ENCODE measurements at regions not wholly inside any gene's neighbourhood (a gene's known extent, or its start where the extent isn't known, plus 50 kb on each side); places are given as distances from the start of the nearest gene placed in this dataset.

- Mint-ChIP-seq H3K36me3 (ENCODE audit: insufficient read depth, unreplicated experiment) (no peaks in the 10 kb centered on the region), H3K9me3 (ENCODE audit: low read depth, unreplicated experiment) (peaks cover 3% of the 10 kb centered on the region), H3K4me1 (ENCODE audit: low read depth, unreplicated experiment) (peaks cover 12% of the 10 kb centered on the region), H3K4me3 (ENCODE audit: low read depth, unreplicated experiment) (no peak overlapping the region), H3K27ac (ENCODE audit: unreplicated experiment) (no peak overlapping the region), H3K27me3 (ENCODE audit: unreplicated experiment) (no peaks in the 10 kb centered on the region)
- TF ChIP-seq, protein P1, sequence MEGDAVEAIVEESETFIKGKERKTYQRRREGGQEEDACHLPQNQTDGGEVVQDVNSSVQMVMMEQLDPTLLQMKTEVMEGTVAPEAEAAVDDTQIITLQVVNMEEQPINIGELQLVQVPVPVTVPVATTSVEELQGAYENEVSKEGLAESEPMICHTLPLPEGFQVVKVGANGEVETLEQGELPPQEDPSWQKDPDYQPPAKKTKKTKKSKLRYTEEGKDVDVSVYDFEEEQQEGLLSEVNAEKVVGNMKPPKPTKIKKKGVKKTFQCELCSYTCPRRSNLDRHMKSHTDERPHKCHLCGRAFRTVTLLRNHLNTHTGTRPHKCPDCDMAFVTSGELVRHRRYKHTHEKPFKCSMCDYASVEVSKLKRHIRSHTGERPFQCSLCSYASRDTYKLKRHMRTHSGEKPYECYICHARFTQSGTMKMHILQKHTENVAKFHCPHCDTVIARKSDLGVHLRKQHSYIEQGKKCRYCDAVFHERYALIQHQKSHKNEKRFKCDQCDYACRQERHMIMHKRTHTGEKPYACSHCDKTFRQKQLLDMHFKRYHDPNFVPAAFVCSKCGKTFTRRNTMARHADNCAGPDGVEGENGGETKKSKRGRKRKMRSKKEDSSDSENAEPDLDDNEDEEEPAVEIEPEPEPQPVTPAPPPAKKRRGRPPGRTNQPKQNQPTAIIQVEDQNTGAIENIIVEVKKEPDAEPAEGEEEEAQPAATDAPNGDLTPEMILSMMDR (IDR thresholded peaks at IDR 0.05; ENCODE audit: unreplicated experiment) = no peak
- CTCF ChIA-PET = no interaction called here
- intact Hi-C loops (cut with micrococcal nuclease; ENCODE audit: unreplicated experiment) = no loop called here
- no peak for DNase-seq
- BruUV-seq (replicated peaks) = no TSS peak
These were observed 282.9 kb downstream of the GPD2 start for GRCh38 chr2:156719036-156719435.

DNA sequence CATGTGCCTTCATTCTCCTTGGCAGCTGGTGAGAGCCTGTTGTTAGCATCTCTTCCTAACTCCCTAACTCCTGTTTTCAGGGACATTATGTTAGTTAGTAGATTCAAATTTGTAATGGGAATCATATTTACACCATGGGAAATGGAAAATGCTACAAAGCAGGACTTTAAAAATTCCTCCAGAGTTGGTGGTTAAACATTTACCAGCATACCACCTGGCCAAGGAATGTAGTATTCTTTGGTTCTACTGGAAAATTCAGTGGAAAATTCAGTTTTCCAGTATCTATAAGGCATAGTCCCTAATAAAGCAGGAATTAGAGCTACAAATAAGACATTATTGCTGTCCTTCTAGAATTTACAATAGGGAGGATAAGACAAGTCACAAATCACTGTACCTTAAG, 291.7 kb downstream of the GPD2 start:
- Mint-ChIP-seq H3K27me3 (ENCODE audit: unreplicated experiment) (no peaks in the 10 kb centered on the region), H3K4me3 (ENCODE audit: low read depth, unreplicated experiment) (no peak overlapping the region), H3K9me3 (ENCODE audit: low read depth, unreplicated experiment) (peaks cover 2% of the 10 kb centered on the region), H3K4me1 (ENCODE audit: low read depth, unreplicated experiment) (no peaks in the 10 kb centered on the region), H3K27ac (ENCODE audit: unreplicated experiment) (no peak overlapping the region), H3K36me3 (ENCODE audit: insufficient read depth, unreplicated experiment) (no peaks in the 10 kb centered on the region)
- TF ChIP-seq, protein P1 (IDR thresholded peaks at IDR 0.05; ENCODE audit: unreplicated experiment) = no peak
- no peak for DNase-seq
- BruUV-seq (replicated peaks) = no TSS peak
- intact Hi-C loops (cut with micrococcal nuclease; ENCODE audit: unreplicated experiment) = no loop called here
- CTCF ChIA-PET = no interaction called here

- Mint-ChIP-seq H3K27me3 (ENCODE audit: unreplicated experiment) (no peaks in the 10 kb centered on the region), H3K4me1 (ENCODE audit: low read depth, unreplicated experiment) (no peaks in the 10 kb centered on the region), H3K9me3 (ENCODE audit: low read depth, unreplicated experiment) (peaks cover 2% of the 10 kb centered on the region), H3K36me3 (ENCODE audit: insufficient read depth, unreplicated experiment) (no peaks in the 10 kb centered on the region), H3K27ac (ENCODE audit: unreplicated experiment) (no peak overlapping the region), H3K4me3 (ENCODE audit: low read depth, unreplicated experiment) (no peak overlapping the region)
- no peak for DNase-seq
- no TSS peak for BruUV-seq (replicated peaks)
- intact Hi-C loops (cut with micrococcal nuclease; ENCODE audit: unreplicated experiment) = no loop called here
- CTCF ChIA-PET = no interaction called here
- TF ChIP-seq, protein P1 (IDR thresholded peaks at IDR 0.05; ENCODE audit: unreplicated experiment) = no peak
These were observed 292.1 kb downstream of the GPD2 start for GRCh38 chr2:156728328-156728727.

DNA sequence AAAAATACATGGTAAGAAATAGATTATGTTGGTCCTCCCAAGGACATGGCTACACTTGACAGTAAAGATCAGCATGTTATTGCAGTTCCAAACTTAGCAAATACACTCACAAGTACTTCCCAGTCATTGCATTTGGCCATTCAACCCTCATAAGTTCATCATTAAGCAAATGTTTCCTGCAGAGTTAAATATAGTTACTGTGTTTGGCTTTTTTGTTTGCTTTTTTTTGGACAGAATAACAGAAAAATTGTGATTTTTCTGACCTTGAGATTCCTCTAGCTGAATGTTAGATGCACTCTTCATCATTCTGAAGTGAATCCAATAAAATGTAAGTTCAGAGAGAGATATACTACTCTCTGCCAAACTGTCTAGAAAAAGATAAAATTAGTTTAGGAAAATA, 295.3 kb downstream of the GPD2 start:
- Mint-ChIP-seq H3K4me3 (ENCODE audit: low read depth, unreplicated experiment) (no peak overlapping the region), H3K36me3 (ENCODE audit: insufficient read depth, unreplicated experiment) (no peaks in the 10 kb centered on the region), H3K27ac (ENCODE audit: unreplicated experiment) (no peak overlapping the region), H3K4me1 (ENCODE audit: low read depth, unreplicated experiment) (no peaks in the 10 kb centered on the region), H3K27me3 (ENCODE audit: unreplicated experiment) (no peaks in the 10 kb centered on the region), H3K9me3 (ENCODE audit: low read depth, unreplicated experiment) (peaks cover 2% of the 10 kb centered on the region)
- TF ChIP-seq, protein P1 (IDR thresholded peaks at IDR 0.05; ENCODE audit: unreplicated experiment) = no peak
- intact Hi-C loops (cut with micrococcal nuclease; ENCODE audit: unreplicated experiment) = no loop called here
- no peak for DNase-seq
- BruUV-seq (replicated peaks) = no TSS peak
- CTCF ChIA-PET = no interaction called here

GRCh38 chr2:156736950-156737349, 300.8 kb downstream of the GPD2 start:
- Mint-ChIP-seq H3K36me3 (ENCODE audit: insufficient read depth, unreplicated experiment) (no peaks in the 10 kb centered on the region), H3K9me3 (ENCODE audit: low read depth, unreplicated experiment) (no peaks in the 10 kb centered on the region), H3K27ac (ENCODE audit: unreplicated experiment) (no peak overlapping the region), H3K4me3 (ENCODE audit: low read depth, unreplicated experiment) (no peak overlapping the region), H3K4me1 (ENCODE audit: low read depth, unreplicated experiment) (no peaks in the 10 kb centered on the region), H3K27me3 (ENCODE audit: unreplicated experiment) (no peaks in the 10 kb centered on the region)
- intact Hi-C loops (cut with micrococcal nuclease; ENCODE audit: unreplicated experiment) = no loop called here
- no peak for DNase-seq
- TF ChIP-seq, protein P1 (IDR thresholded peaks at IDR 0.05; ENCODE audit: unreplicated experiment) = no peak
- no TSS peak for BruUV-seq (replicated peaks)
- CTCF ChIA-PET = no interaction called here
